Tibial nerve (tissue), 4 donors: ENCODE measurements at regions not wholly inside any gene's neighbourhood (a gene's known extent, or its start where the extent isn't known, plus 50 kb on each side); places are given as distances from the start of the nearest gene placed in this dataset.

Experiments used
- EP300 ChIP-seq, 2 donors: sonication (generic); formaldehyde crosslinking; IDR thresholded peaks; one replicate each; pipeline ENCODE4 v1.6.1; 2017; ENCODE audit warnings: antibody characterized with exemption in 2 of 2, mild to moderate bottlenecking in 1 of 2
- POLR2A ChIP-seq, 2 donors: fragments of 450-650 bp; IDR thresholded peaks; one replicate each; pipeline ENCODE4 v1.6.1; 2017; ENCODE audit warnings: antibody characterized with exemption in 2 of 2, mild to moderate bottlenecking in 2 of 2, moderate library complexity in 2 of 2
- TF ChIP-seq, protein P1 (sequence below), 5 experiments: fragments of 200-600 bp in 3 of 5; fragments of 450-650 bp in 2 of 5; sonication (generic) in 3 of 5; IDR thresholded peaks; one replicate each; pipeline ENCODE4 v1.5.1; 2016 to 2019; ENCODE audit warnings: antibody characterized with exemption in 5 of 5, mild to moderate bottlenecking in 3 of 5, moderate library complexity in 2 of 5

DNA sequence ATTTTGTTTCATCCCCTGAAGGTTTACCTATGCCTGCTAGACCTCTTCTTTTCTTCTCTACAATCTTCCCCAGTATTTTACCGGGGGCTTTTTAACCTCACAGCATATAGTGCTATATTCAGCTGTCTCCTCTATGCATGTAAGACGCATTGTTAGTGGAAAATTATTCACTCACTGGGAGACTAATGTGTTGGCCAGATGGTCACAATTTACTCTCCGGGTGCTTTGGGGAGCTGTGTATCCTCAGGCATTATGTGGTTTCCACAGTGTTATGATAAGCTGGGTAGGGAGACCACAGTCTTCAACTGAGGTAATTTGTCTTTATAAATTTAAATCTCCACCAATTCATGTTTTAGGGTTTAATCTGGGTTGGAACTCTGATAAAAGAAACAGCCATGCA is 553.8 kb upstream of the PTCHD4 start:
- TF ChIP-seq, protein P1, sequence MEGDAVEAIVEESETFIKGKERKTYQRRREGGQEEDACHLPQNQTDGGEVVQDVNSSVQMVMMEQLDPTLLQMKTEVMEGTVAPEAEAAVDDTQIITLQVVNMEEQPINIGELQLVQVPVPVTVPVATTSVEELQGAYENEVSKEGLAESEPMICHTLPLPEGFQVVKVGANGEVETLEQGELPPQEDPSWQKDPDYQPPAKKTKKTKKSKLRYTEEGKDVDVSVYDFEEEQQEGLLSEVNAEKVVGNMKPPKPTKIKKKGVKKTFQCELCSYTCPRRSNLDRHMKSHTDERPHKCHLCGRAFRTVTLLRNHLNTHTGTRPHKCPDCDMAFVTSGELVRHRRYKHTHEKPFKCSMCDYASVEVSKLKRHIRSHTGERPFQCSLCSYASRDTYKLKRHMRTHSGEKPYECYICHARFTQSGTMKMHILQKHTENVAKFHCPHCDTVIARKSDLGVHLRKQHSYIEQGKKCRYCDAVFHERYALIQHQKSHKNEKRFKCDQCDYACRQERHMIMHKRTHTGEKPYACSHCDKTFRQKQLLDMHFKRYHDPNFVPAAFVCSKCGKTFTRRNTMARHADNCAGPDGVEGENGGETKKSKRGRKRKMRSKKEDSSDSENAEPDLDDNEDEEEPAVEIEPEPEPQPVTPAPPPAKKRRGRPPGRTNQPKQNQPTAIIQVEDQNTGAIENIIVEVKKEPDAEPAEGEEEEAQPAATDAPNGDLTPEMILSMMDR (IDR thresholded peaks at IDR 0.05) = no peak
- TF ChIP-seq POLR2A (IDR thresholded peaks at IDR 0.05) (no peak), EP300 (IDR thresholded peaks at IDR 0.05) (no peak)
